Prostate gland (tissue), 2 donors: ENCODE measurements at regions not wholly inside any gene's neighbourhood (a gene's known extent, or its start where the extent isn't known, plus 50 kb on each side); places are given as distances from the start of the nearest gene placed in this dataset.

Experiments used
- CTCF ChIP-seq, 4 experiments: fragments of 200-600 bp in 2 of 4; fragments of 450-650 bp in 2 of 4; sonication (generic) in 2 of 4; IDR thresholded peaks; 1 replicate in 3 of 4; 2 replicates in 1 of 4; pipeline ENCODE4 v1.5.1; 2016 to 2019; ENCODE audit warnings: antibody characterized with exemption in 4 of 4, mild to moderate bottlenecking in 2 of 4, moderate library complexity in 2 of 4
- POLR2A ChIP-seq: fragments of 450-650 bp; IDR thresholded peaks from one replicate; pipeline ENCODE4 v1.6.1; 2016; ENCODE audit warnings: antibody characterized with exemption, mild to moderate bottlenecking
- POLR2AphosphoS5 ChIP-seq: sonication (generic); formaldehyde crosslinking; IDR thresholded peaks from one replicate; pipeline ENCODE4 v1.6.1; 2017; ENCODE audit warnings: antibody characterized with exemption

- TF ChIP-seq POLR2AphosphoS5 (no peak), CTCF (IDR thresholded peaks at IDR 0.05) (no peak), POLR2A (no peak)
Observed at GRCh38 chr13:111406636-111407035, 86.2 kb downstream of the TEX29 start.
